ENCODE measurements at regions not wholly inside any gene's neighbourhood (a gene's known extent, or its start where the extent isn't known, plus 50 kb on each side); places are given as distances from the start of the nearest gene placed in this dataset.

DNA sequence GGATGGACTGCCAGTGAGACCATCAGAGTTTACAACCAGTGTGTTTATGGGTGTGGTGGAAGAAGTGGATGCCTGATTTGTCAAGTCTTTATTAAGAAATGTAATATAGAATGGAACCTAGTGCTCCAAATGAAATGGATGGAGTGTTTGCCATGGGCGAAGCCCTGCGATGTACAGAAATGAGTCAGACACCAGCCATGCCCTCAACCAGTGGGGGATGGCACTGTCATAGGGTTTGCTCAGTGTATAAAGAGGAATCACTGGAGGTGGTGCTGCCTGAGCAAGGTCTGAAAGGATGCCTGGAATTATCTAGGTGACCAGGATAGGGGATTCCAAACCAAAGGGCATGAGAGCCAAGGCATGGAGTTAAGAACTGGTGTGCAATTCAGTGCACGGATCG, 120.9 kb upstream of the MTNR1B start:
- FAIRE-seq, result no peak

- no peak for FAIRE-seq
These were observed 119.1 kb upstream of the MTNR1B start for GRCh38 chr11:92850296-92850826.

- no peak for FAIRE-seq
These were observed 117.2 kb upstream of the MTNR1B start for GRCh38 chr11:92852229-92852628.

GRCh38 chr11:92852946-92853345, 116.5 kb upstream of the MTNR1B start:
- no peak for FAIRE-seq

DNA sequence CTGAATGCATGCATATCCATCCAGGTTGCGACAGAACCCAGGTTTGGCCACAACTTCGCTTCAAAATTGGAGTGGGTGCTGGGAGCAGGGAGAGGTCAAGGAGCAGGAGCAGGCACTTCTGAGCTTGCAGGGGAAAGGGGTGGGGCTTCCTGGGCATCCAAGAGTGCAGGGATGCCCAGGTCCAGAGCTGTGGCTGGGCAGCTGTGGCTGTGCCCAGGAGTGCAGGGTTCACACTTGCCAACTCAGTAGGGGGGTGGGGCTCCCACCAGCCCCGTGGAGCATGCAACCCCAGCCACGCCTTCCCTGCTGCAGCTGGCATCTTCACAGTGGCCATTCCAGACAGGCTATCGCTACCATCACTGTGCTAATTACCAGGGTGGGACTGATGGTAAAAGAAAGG, 115.3 kb upstream of the MTNR1B start:
- FAIRE-seq, result no peak

DNA sequence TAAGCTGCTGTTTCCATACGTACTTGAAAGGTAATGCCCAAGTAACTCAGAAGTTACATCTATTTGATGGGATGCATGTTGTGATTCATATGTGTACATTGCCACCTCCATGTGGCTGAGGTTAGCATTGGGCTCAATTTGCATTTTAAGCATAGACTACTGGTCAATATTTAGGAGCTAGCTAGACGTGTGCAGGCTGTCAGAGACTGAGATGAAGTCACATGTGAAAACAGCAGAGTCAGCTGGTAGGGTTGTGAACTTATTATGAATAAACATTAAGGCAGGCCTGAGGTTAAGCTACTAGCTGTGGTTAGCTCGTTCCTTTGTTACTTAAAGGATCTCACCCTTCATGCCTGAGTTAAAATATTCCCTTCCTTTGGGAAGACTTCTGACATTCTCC, 114.5 kb upstream of the MTNR1B start:
- FAIRE-seq, result peak; percentile 68

- FAIRE-seq, result no peak
These were observed 113.6 kb upstream of the MTNR1B start for GRCh38 chr11:92855607-92856405.

DNA sequence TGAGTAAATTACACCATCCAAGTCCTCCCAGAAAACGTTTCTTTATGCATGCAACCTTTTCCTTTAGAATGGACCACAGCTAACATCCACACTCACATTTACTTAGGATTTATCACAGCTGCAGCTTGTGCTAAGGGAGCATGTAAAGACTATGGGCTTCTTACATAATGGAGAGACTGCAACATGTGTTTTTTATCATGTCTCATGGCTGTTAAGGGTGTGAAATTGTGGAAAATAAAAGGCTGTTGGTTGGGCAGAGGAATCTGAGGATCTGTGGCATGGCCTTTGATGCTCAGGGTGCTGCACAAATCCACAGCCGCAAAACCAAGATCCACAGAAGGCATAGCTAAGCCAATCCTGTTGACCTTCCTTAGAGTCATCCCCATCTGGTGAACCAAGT, 112.0 kb upstream of the MTNR1B start:
- no peak for FAIRE-seq

- FAIRE-seq, result no peak
These were observed 110.2 kb upstream of the MTNR1B start for GRCh38 chr11:92859156-92859690.

DNA sequence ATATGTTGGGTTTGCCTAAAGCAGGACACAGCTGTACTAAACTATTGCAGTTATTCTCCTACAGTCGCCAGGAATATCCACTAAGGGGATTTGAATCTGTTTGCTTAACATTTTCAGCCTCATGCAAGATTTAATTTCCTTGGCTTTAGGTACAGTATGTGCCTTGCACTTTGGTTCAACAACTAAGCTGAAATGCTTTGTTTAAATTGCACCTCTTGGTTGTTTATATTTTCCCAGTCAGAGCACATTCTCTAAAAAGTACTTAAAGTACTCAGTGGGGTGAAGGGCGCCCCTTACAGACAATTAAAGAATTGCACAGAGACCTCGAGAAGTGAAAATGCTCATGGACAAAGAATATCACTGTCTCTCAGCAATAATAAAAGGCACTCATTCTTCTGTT, 107.8 kb upstream of the MTNR1B start:
- no peak for FAIRE-seq

DNA sequence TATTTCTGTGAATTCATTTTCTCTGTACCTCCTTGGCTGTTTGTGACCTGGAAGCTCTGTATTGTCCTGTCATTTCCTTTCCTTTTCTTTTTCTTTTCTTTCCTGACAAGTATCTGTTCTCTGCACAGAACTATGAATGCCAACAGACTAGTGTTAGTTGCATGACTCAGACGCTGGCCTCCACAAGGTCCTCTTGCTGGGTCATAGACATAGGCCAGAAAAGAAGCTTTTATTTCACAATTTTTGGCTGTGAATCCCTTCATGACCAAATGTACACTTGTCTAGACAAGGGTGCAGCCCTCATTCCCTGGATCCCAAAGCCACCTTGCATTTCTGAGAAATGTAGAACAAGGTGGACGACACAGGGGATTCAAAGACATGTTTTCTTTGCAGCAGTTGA, 104.1 kb upstream of the MTNR1B start:
- no peak for FAIRE-seq

DNA sequence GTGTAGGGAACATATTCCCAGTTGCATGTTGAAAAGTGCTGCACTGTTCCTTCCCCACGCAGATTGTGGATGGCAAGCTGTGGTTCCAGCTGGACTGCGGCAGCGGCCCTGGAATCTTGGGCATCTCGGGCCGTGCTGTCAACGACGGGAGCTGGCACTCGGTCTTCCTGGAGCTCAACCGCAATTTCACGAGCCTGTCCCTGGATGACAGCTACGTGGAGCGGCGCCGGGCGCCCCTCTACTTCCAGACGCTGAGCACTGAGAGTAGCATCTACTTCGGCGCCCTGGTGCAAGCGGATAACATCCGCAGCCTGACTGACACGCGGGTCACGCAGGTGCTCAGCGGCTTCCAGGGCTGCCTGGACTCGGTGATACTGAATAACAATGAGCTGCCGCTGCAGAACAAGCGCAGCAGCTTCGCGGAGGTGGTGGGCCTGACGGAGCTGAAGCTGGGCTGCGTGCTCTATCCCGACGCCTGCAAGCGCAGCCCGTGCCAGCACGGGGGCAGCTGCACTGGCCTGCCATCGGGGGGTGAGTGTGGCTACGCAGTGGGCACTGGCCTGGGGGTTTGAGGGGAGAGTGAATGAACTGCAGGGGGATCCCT, 102.7 kb upstream of the MTNR1B start:
- FAIRE-seq, result no peak

DNA sequence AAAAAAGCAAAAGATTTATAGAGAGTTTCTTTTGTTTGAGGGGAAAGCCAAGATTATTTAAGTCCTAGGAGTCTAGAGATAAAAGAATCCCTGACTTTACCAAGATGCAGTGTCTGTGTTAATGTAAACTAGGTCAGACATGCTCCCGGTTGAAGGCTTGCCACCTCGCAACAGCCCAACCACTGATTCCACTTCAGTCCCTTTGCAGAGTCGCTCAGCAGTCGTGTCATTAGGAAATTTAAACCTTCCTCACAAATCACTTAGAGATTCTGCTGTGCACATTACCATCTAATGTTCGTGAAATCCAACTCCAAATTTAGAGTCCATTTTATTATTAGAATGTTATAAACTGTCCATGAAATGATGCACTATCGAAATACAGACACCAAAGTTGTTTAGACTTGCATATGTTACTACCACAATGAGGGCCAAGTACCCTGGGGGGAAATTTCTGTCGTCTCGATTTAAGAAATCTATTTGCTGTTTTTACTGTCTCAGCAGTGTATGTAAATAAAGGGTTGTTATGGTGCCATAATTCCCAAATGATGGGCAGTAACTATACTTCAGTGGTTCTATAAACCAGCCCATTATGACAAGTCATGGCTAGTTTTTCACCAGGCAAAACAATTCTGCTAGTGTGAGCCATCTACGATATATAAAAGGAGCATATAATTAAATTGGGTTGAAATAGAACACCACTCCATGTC, 101.4 kb upstream of the MTNR1B start:
- no peak for FAIRE-seq

DNA sequence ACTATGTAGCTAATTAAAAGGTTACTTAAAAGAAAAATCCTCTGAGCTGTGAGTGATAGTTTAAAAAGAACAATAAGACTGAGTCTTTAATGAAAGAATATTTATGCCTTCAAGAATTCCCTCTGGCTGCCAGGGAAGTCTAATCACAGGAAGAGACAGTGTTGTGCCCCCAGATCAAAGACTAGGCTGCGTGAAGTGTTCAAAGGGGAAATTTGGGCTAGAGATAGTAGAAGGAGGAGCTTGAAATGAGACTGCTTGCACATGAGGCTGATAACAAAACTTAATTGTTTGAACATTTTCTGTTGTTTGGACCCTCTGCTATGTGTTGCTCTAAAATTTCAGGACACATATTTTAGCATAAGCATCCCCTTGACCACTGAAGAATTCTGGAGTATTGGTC, 99.7 kb upstream of the MTNR1B start:
- no peak for FAIRE-seq

DNA sequence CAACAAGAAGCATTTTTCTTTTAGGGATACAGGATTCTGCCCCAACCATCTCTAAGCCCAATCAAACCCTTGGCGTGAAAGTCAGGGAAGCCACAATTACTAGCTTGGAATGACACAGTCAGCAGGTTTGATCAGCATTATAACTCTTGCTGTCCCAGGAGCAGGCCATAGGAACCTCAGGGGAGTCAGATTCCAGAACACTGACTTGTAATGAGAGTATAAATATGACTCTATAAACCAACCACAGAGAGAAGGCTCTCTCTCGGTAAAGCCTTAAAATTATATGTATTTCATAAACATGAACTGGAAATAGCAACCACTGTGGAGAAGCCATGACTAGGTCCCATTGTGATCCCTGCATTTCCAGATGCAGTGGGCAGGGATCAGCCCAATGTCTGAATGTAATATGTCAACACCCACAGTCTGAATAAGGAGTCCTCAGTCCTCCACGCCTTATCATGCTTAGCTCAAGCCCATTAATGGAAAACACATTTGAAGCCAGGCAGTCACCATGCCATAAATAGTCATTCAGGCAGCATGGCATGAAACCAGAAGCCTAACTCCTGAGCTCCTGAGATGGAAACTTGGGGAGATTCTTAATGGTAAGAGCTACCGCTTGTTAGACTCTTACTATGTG, 99.1 kb upstream of the MTNR1B start:
- no peak for FAIRE-seq

GRCh38 chr11:92873551-92873950, 95.9 kb upstream of the MTNR1B start:
- FAIRE-seq, result no peak

DNA sequence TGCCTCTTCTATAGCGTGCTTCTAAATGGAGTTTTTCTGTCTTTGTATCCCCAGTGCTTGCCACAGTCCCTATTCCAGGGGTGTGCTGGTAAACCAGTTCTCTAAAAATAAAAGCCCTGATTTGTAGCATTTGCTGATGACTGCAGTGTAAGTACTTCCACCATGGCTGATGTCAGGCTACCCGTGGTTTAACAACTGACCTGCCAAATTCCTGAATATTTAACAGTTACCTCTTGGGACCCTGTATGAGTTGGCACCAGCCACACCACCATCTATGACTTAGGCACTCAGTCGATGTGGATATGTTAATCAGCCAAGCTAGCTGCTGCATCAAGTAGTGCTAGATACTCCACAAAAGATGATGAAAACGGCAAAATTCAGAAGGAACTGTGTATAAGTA, 94.0 kb upstream of the MTNR1B start:
- no peak for FAIRE-seq

DNA sequence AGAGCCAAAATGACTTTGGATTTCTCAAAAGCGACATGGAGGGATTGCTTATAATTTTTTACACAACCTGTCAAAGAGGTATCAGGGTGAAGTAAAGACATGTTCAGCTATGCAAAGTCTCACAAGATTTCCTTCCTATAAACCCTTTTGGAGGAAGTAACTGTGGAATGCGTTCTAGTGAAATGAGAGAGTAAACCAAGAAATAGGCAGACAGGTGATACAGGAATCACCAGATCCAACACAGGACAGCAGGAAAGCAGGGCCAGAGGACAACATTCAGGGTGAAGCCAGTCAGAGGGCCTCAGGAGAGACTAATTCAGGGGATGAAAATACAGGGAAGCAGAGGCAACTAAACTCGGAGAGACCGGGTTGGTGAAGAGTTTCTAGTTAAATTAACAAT, 90.4 kb upstream of the MTNR1B start:
- no peak for FAIRE-seq

- FAIRE-seq, result no peak
These were observed 89.1 kb upstream of the MTNR1B start for GRCh38 chr11:92880381-92880780.

DNA sequence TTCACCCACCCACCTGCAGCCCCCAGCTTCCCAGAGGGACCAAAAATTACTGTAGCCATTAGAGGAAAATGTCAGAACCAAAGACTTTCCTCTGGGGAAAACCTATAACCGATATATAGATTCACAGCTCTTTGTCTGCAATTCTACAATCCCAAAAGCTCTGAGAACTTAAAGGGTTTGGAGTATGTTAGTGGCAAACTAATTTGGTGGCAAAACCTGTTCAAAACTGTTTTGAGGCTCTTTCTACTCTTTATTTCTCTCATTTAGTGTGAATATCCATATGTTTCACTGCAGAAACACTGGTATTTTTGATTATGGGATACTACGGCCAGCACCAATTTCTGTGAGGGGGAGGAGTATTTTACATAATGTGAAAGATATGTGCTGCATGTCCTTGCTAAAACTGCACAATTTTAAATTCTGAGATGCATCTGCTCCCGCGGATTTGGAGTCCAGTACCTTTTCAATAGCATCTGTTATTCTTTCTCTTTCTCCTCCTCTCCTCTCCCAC, 87.5 kb upstream of the MTNR1B start:
- FAIRE-seq, result no peak

GRCh38 chr11:92882828-92883611, 86.4 kb upstream of the MTNR1B start:
- no peak for FAIRE-seq

- no peak for FAIRE-seq
These were observed 83.9 kb upstream of the MTNR1B start for GRCh38 chr11:92885600-92885999.
